ENCODE measurements at regions not wholly inside any gene's neighbourhood (a gene's known extent, or its start where the extent isn't known, plus 50 kb on each side); places are given as distances from the start of the nearest gene placed in this dataset.

DNA sequence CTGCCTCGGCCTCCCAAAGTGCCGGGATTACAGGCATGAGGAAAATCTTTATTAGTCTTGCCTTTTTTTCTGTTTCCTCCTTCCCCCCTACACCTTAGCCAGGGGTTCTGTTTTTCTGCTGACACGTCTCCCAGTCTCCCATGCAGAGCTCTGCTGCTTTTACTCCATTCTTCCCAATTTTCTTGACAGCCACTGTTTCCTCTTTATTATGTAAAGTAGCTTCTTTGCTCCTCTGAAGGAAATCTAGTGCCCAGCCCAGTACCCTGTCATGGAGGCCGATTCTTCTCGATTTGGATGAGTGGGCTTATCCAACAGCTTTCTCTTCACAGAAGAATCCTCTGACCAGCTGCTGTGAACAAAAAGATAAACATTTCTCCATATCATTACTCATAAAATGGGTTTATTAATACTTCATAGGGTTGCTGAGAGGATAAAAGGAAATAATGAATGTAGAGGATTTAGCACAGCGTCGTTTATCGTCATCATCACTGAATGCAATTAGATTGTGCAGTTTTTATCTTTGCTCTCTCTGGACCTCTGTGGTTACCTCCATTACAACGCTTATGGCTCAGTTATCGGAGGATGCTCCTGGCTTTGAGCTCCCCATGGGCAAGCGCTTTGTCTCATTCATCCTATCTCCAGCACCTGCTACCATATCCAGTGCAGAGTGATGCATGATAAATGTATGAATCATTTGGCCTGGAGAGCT lies 375.6 kb upstream of the C11orf87 start:
- Histone ChIP-seq H3K27me3 (no peaks in the 10 kb centered on the region), H3K27ac (no peak overlapping the region), H3K9me3 (no peaks in the 10 kb centered on the region), H3K4me1 (no peaks in the 10 kb centered on the region), H3K36me3 (no peaks in the 10 kb centered on the region), H3K4me3 (no peak overlapping the region)
- TF ChIP-seq EP300 (IDR thresholded peaks at IDR 0.05) = no peak
- TF ChIP-seq, protein P1, sequence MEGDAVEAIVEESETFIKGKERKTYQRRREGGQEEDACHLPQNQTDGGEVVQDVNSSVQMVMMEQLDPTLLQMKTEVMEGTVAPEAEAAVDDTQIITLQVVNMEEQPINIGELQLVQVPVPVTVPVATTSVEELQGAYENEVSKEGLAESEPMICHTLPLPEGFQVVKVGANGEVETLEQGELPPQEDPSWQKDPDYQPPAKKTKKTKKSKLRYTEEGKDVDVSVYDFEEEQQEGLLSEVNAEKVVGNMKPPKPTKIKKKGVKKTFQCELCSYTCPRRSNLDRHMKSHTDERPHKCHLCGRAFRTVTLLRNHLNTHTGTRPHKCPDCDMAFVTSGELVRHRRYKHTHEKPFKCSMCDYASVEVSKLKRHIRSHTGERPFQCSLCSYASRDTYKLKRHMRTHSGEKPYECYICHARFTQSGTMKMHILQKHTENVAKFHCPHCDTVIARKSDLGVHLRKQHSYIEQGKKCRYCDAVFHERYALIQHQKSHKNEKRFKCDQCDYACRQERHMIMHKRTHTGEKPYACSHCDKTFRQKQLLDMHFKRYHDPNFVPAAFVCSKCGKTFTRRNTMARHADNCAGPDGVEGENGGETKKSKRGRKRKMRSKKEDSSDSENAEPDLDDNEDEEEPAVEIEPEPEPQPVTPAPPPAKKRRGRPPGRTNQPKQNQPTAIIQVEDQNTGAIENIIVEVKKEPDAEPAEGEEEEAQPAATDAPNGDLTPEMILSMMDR (IDR thresholded peaks at IDR 0.05) = no peak
- TF ChIP-seq POLR2A (IDR thresholded peaks at IDR 0.05) = no peak
- TF ChIP-seq POLR2AphosphoS5 (IDR thresholded peaks at IDR 0.05) = no peak
- 83 to 86% methylated on average over 11 of the region's 11 CpGs for WGBS, 2 donors
- DNase-seq = no peak
- ATAC-seq (ENCODE audit: low FRiP score in 2 of 2) = no peak

DNA sequence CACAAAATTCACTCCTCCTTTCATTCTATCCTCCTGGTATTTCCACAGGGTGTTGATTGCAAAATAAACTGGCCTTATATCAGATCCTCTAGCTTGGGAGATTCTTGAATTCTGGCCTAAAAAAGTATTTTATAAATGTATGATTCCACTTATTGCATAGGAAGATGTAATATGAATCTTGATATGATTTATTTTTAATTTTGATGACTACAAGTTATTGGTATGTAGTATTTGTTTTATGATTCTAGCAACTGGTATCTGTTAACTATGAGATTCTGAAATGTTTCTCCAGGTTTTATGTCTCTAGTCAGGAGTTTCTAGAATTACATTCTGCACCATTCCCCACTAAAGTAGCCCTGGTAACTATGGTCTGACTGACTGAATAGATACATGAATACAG lies 373.9 kb upstream of the C11orf87 start:
- ATAC-seq (ENCODE audit: low FRiP score in 2 of 2) (no peak), DNase-seq (no peak)
- TF ChIP-seq POLR2AphosphoS5 (IDR thresholded peaks at IDR 0.05) = no peak
- TF ChIP-seq EP300 (IDR thresholded peaks at IDR 0.05) = no peak
- TF ChIP-seq, protein P1 (IDR thresholded peaks at IDR 0.05) = no peak
- no peaks in the 10 kb centered on the region for H3K27me3 ChIP-seq
- no peaks in the 10 kb centered on the region for H3K9me3 ChIP-seq
- no peak overlapping the region for H3K27ac ChIP-seq
- H3K36me3 ChIP-seq = no peaks in the 10 kb centered on the region
- H3K4me3 ChIP-seq = no peak overlapping the region
- H3K4me1 ChIP-seq = no peaks in the 10 kb centered on the region

DNA sequence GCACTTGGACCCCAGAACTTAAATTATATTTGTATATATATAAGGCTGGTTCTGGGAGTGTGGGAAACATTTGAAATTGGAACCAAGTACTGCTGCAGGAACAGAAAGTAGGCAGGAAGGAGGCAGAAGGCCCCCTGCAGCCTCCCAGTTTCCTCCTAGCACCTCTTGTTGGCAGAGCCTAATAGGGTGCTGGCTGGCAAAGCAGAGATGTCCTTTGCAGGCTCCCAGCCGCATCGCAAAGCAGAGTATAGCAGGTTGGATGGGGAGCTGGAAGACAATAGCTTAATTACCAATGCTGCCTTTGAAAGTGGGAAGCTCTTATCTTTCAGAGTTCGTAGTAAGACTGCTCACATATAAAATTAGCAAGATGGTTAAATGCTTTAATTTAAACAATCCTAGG lies 370.8 kb upstream of the C11orf87 start:
- DNase-seq (no peak), ATAC-seq (ENCODE audit: low FRiP score in 2 of 2) (no peak)
- Histone ChIP-seq H3K27ac (no peak overlapping the region), H3K36me3 (no peaks in the 10 kb centered on the region), H3K4me3 (no peak overlapping the region), H3K4me1 (no peaks in the 10 kb centered on the region), H3K27me3 (no peaks in the 10 kb centered on the region), H3K9me3 (no peaks in the 10 kb centered on the region)
- WGBS, 2 donors = 82 to 96% methylated on average over 3 of the region's 3 CpGs
- TF ChIP-seq POLR2A (IDR thresholded peaks at IDR 0.05) (no peak), POLR2AphosphoS5 (IDR thresholded peaks at IDR 0.05) (no peak), EP300 (IDR thresholded peaks at IDR 0.05) (no peak)
- TF ChIP-seq, protein P1 (IDR thresholded peaks at IDR 0.05) = no peak

DNA sequence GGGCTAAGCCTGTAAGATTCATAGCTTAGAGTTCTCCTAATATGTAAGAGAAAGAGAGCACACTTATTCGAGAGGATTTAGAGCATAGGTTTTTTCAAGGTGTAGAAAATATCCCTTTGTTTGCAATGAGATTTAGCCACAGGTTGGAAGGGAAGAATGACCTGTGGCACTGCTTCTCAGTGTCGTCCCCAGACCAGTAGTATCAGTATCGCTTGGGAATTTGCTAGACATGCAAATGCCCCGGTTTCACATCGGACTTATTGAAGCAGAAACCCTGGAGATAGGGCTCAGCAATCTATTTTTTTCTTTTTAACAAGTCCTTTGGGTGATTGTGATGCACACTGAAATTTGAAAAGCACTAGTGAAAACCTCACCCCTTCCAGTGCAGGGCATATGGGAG lies 362.6 kb upstream of the C11orf87 start:
- Histone ChIP-seq H3K9me3 (no peaks in the 10 kb centered on the region), H3K4me3 (no peak overlapping the region), H3K27me3 (no peaks in the 10 kb centered on the region), H3K27ac (no peak overlapping the region), H3K4me1 (no peaks in the 10 kb centered on the region), H3K36me3 (no peaks in the 10 kb centered on the region)
- 63 to 89% methylated on average over 5 of the region's 5 CpGs for WGBS, 2 donors
- DNase-seq = no peak
- TF ChIP-seq, protein P1 (IDR thresholded peaks at IDR 0.05) = no peak
- TF ChIP-seq EP300 (IDR thresholded peaks at IDR 0.05) = no peak
- TF ChIP-seq POLR2AphosphoS5 (IDR thresholded peaks at IDR 0.05) = no peak
- TF ChIP-seq POLR2A (IDR thresholded peaks at IDR 0.05) = no peak
- ATAC-seq (ENCODE audit: low FRiP score in 2 of 2) = no peak

DNA sequence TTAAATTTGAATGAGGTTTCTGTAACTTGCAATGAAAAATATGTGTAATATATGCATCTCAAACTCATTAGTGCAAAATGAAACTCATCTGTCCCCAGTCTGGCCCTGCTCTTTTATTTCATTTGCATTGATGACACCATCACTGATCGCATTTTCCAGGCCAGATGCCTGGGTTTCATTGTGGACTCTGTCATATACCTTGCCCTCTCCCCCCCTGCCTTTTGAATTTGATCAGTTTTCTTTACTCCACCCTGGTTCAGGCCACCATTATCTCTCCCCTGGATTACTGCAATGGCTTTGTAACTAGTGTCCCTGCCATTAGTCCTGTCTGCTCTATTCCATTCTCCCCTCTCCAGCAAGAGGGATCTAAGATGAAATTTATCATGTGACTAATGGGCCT lies 360.6 kb upstream of the C11orf87 start:
- no peaks in the 10 kb centered on the region for H3K4me1 ChIP-seq
- ATAC-seq (ENCODE audit: low FRiP score in 2 of 2) = no peak

More for the DNA sequence above, 360.6 kb upstream of the C11orf87 start:
- 92 to 96% methylated on average over 1 of the region's 1 CpG for WGBS, 2 donors
- Histone ChIP-seq H3K9me3 (no peaks in the 10 kb centered on the region), H3K27ac (no peak overlapping the region), H3K27me3 (no peaks in the 10 kb centered on the region), H3K36me3 (no peaks in the 10 kb centered on the region), H3K4me3 (no peak overlapping the region)
- no peak for DNase-seq
- TF ChIP-seq POLR2A (IDR thresholded peaks at IDR 0.05) = no peak
- no peak for TF ChIP-seq POLR2AphosphoS5 (IDR thresholded peaks at IDR 0.05)
- TF ChIP-seq, protein P1 (IDR thresholded peaks at IDR 0.05) = no peak
- no peak for TF ChIP-seq EP300 (IDR thresholded peaks at IDR 0.05)

Data from upper lobe of left lung (tissue), 6 donors.